ENCODE measurements at regions not wholly inside any gene's neighbourhood (a gene's known extent, or its start where the extent isn't known, plus 50 kb on each side); places are given as distances from the start of the nearest gene placed in this dataset.
"Not testable (repeated sequence)": the region's sequence is repeated elsewhere in the genome, so short reads cannot be mapped to it uniquely, and the experiment has no call there.

- no peak for DNase-seq (ENCODE audit: low read depth)
- no peak for TF ChIP-seq CTCF (conservative IDR thresholded peaks at IDR 0.05; ENCODE audit: low read depth, low read length)
Measured at GRCh38 chr20:30919514-30920188, 337.8 kb upstream of the DEFB115 start.

GRCh38 chr20:30921286-30922071 is 336.0 kb upstream of the DEFB115 start:
- no peak overlapping the region for H3K4me3 ChIP-seq (ENCODE audit: low read length)
- TF ChIP-seq CTCF (conservative IDR thresholded peaks at IDR 0.05; ENCODE audit: low read depth, low read length), result no peak
- no peak for DNase-seq (ENCODE audit: low read depth)

More at GRCh38 chr20:30919514-30920188, 337.8 kb upstream of the DEFB115 start:
- no peak overlapping the region for H3K4me3 ChIP-seq (ENCODE audit: low read length)

- no peak overlapping the region for H3K4me3 ChIP-seq (ENCODE audit: low read length)
- DNase-seq (ENCODE audit: low read depth), result no peak
- no peak for TF ChIP-seq CTCF (conservative IDR thresholded peaks at IDR 0.05; ENCODE audit: low read depth, low read length)
Measured at GRCh38 chr20:30922129-30922528, 335.3 kb upstream of the DEFB115 start.

GRCh38 chr20:30937790-30938189 is 319.7 kb upstream of the DEFB115 start:
- no peak for DNase-seq (ENCODE audit: low read depth)
- H3K4me3 ChIP-seq (ENCODE audit: low read length), result no peak overlapping the region
- no peak for TF ChIP-seq CTCF (conservative IDR thresholded peaks at IDR 0.05; ENCODE audit: low read depth, low read length)

GRCh38 chr20:30949761-30950160 is 307.7 kb upstream of the DEFB115 start:
- no peak for DNase-seq (ENCODE audit: low read depth)
- TF ChIP-seq CTCF (conservative IDR thresholded peaks at IDR 0.05; ENCODE audit: low read depth, low read length), result no peak

GRCh38 chr20:30951088-30951487 is 306.4 kb upstream of the DEFB115 start:
- H3K4me3 ChIP-seq (ENCODE audit: low read length); DNase-seq (ENCODE audit: low read depth): not testable (repeated sequence)

More at GRCh38 chr20:30949761-30950160, 307.7 kb upstream of the DEFB115 start:
- no peak overlapping the region for H3K4me3 ChIP-seq (ENCODE audit: low read length)

GRCh38 chr20:30956649-30957048 is 300.8 kb upstream of the DEFB115 start:
- H3K4me3 ChIP-seq (ENCODE audit: low read length); DNase-seq (ENCODE audit: low read depth): not testable (repeated sequence)

GRCh38 chr20:30959208-30959607 is 298.3 kb upstream of the DEFB115 start:
- not testable (repeated sequence) for H3K4me3 ChIP-seq (ENCODE audit: low read length); DNase-seq (ENCODE audit: low read depth)
